ENCODE measurements at regions not wholly inside any gene's neighbourhood (a gene's known extent, or its start where the extent isn't known, plus 50 kb on each side); places are given as distances from the start of the nearest gene placed in this dataset.

GRCh38 chr21:27190601-27191000 is 223.7 kb upstream of the ADAMTS5 start:
- no peak for DNase-seq

- DNase-seq = no peak
These were observed 223.0 kb upstream of the ADAMTS5 start for GRCh38 chr21:27189870-27190269.

- no peak for DNase-seq
These were observed 206.2 kb upstream of the ADAMTS5 start for GRCh38 chr21:27173053-27173452.

GRCh38 chr21:27171707-27172106 is 204.8 kb upstream of the ADAMTS5 start:
- no peak for DNase-seq

- no peak for DNase-seq
These were observed 201.2 kb upstream of the ADAMTS5 start for GRCh38 chr21:27168084-27168483.

GRCh38 chr21:27164208-27165177 is 197.6 kb upstream of the ADAMTS5 start:
- no peak for DNase-seq

GRCh38 chr21:27158967-27159366 is 192.1 kb upstream of the ADAMTS5 start:
- no peak for DNase-seq

- DNase-seq = no peak
These were observed 190.2 kb upstream of the ADAMTS5 start for GRCh38 chr21:27157097-27157496.

- no peak for DNase-seq
These were observed 189.8 kb upstream of the ADAMTS5 start for GRCh38 chr21:27156666-27157065.

- no peak for DNase-seq
These were observed 188.2 kb upstream of the ADAMTS5 start for GRCh38 chr21:27155130-27155500.

GRCh38 chr21:27154451-27155129 is 187.7 kb upstream of the ADAMTS5 start:
- DNase-seq = no peak

- DNase-seq = no peak
These were observed 186.1 kb upstream of the ADAMTS5 start for GRCh38 chr21:27152996-27153395.

- no peak for DNase-seq
These were observed 182.1 kb upstream of the ADAMTS5 start for GRCh38 chr21:27149034-27149433.

GRCh38 chr21:27146268-27146667 is 179.4 kb upstream of the ADAMTS5 start:
- DNase-seq = no peak

- DNase-seq = no peak
These were observed 178.4 kb upstream of the ADAMTS5 start for GRCh38 chr21:27145134-27145798.

GRCh38 chr21:27143476-27143875 is 176.6 kb upstream of the ADAMTS5 start:
- no peak for DNase-seq

- no peak for DNase-seq
These were observed 172.6 kb upstream of the ADAMTS5 start for GRCh38 chr21:27139526-27139925.

GRCh38 chr21:27134516-27134915 is 167.6 kb upstream of the ADAMTS5 start:
- DNase-seq = no peak

GRCh38 chr21:27132266-27132665 is 165.4 kb upstream of the ADAMTS5 start:
- no peak for DNase-seq

- DNase-seq = no peak
These were observed 163.3 kb upstream of the ADAMTS5 start for GRCh38 chr21:27130154-27130553.

- no peak for DNase-seq
These were observed 162.8 kb upstream of the ADAMTS5 start for GRCh38 chr21:27129694-27130093.

- no peak for DNase-seq
These were observed 162.3 kb upstream of the ADAMTS5 start for GRCh38 chr21:27129215-27129614.

GRCh38 chr21:27126140-27126539 is 159.3 kb upstream of the ADAMTS5 start:
- no peak for DNase-seq

GRCh38 chr21:27122686-27123085 is 155.8 kb upstream of the ADAMTS5 start:
- no peak for DNase-seq

All from activated CD4-positive, CD25-positive, alpha-beta regulatory T cell treated with anti-CD3 and anti-CD28 coated beads, Interleukin-2, amount 50 U/mL, for 72 hours (primary cell).